ENCODE measurements at regions not wholly inside any gene's neighbourhood (a gene's known extent, or its start where the extent isn't known, plus 50 kb on each side); places are given as distances from the start of the nearest gene placed in this dataset.

GRCh38 chr2:16978301-16978700, 312.7 kb upstream of the CYRIA start:
- Histone ChIP-seq H2AFZ (no peak overlapping the region), H3K9me3 (ENCODE audit: insufficient read depth, low read depth) (no peaks in the 10 kb centered on the region), H4K20me1 (ENCODE audit: insufficient read depth) (no peaks in the 10 kb centered on the region), H3K79me2 (ENCODE audit: low read depth) (no peaks in the 10 kb centered on the region), H3K9me2 (ENCODE audit: insufficient read depth) (no peaks in the 10 kb centered on the region), H3K36me3 (ENCODE audit: low read depth) (no peaks in the 10 kb centered on the region), H3K27ac (no peak overlapping the region), H3K4me1 (replicated peaks; ENCODE audit: insufficient read depth) (no peaks in the 10 kb centered on the region), H3F3A (ENCODE audit: insufficient read depth, low read depth) (no peaks in the 10 kb centered on the region), H3K4me2 (no peak overlapping the region), H3K27me3 (ENCODE audit: insufficient read depth, low read depth) (no peaks in the 10 kb centered on the region), H3K4me3 (no peak overlapping the region)
- CTCF ChIA-PET = no interaction called here
- POLR2A ChIA-PET (ENCODE audit: unreplicated experiment) = no interaction called here
- TF ChIP-seq CTCF (conservative IDR thresholded peaks at IDR 0.05) (no peak), EZH2 (IDR thresholded peaks at IDR 0.05; ENCODE audit: low read depth) (no peak)
- DNase-seq = no peak
- no TSS peak for BruUV-seq (replicated peaks)
- intact Hi-C loops (cut with micrococcal nuclease; ENCODE audit: unreplicated experiment) = no loop called here

GRCh38 chr2:16974688-16975087, 309.1 kb upstream of the CYRIA start:
- Histone ChIP-seq H4K20me1 (ENCODE audit: insufficient read depth) (no peaks in the 10 kb centered on the region), H3K36me3 (ENCODE audit: low read depth) (no peaks in the 10 kb centered on the region), H3K79me2 (ENCODE audit: low read depth) (no peaks in the 10 kb centered on the region), H3K4me1 (replicated peaks; ENCODE audit: insufficient read depth) (no peaks in the 10 kb centered on the region; the same call in 1 of the 2 replicates), H3K27ac (no peak overlapping the region), H2AFZ (no peak overlapping the region), H3K27me3 (ENCODE audit: insufficient read depth, low read depth) (no peaks in the 10 kb centered on the region), H3K9me3 (ENCODE audit: insufficient read depth, low read depth) (no peaks in the 10 kb centered on the region), H3K9me2 (ENCODE audit: insufficient read depth) (0 out of 2 replicates have a peak, but pooled peaks cover 5% of the 10 kb centered on the region), H3K4me2 (no peak overlapping the region), H3K4me3 (no peak overlapping the region), H3F3A (ENCODE audit: insufficient read depth, low read depth) (no peaks in the 10 kb centered on the region)
- no TSS peak for BruUV-seq (replicated peaks)
- ChIA-PET POLR2A (ENCODE audit: unreplicated experiment) (no interaction called here), CTCF (no interaction called here)
- no peak for DNase-seq
- TF ChIP-seq CTCF (conservative IDR thresholded peaks at IDR 0.05) (no peak), EZH2 (IDR thresholded peaks at IDR 0.05; ENCODE audit: low read depth) (no peak)
- intact Hi-C loops (cut with micrococcal nuclease; ENCODE audit: unreplicated experiment) = no loop called here

- H3F3A ChIP-seq (ENCODE audit: insufficient read depth, low read depth) = no peaks in the 10 kb centered on the region
- no TSS peak for BruUV-seq (replicated peaks)
Measured at GRCh38 chr2:16973586-16974286, 308.1 kb upstream of the CYRIA start.

More at GRCh38 chr2:16973586-16974286, 308.1 kb upstream of the CYRIA start:
- Histone ChIP-seq H3K4me2 (no peak overlapping the region), H3K79me2 (ENCODE audit: low read depth) (no peaks in the 10 kb centered on the region), H2AFZ (no peak overlapping the region), H4K20me1 (ENCODE audit: insufficient read depth) (no peaks in the 10 kb centered on the region), H3K27ac (no peak overlapping the region), H3K9me3 (ENCODE audit: insufficient read depth, low read depth) (no peaks in the 10 kb centered on the region), H3K4me3 (no peak overlapping the region), H3K36me3 (ENCODE audit: low read depth) (no peaks in the 10 kb centered on the region), H3K9me2 (ENCODE audit: insufficient read depth) (0 out of 2 replicates have a peak, but pooled peaks cover 5% of the 10 kb centered on the region), H3K4me1 (replicated peaks; ENCODE audit: insufficient read depth) (no peaks in the 10 kb centered on the region; the same call in 1 of the 2 replicates), H3K27me3 (ENCODE audit: insufficient read depth, low read depth) (no peaks in the 10 kb centered on the region)
- intact Hi-C loops (cut with micrococcal nuclease; ENCODE audit: unreplicated experiment) = no loop called here
- no peak for DNase-seq
- CTCF ChIA-PET = no interaction called here
- TF ChIP-seq EZH2 (IDR thresholded peaks at IDR 0.05; ENCODE audit: low read depth) (no peak), CTCF (conservative IDR thresholded peaks at IDR 0.05) (no peak)
- POLR2A ChIA-PET (ENCODE audit: unreplicated experiment) = no interaction called here

Measured in PC-9 (cell line).